HepG2 (cell line): ENCODE measurements at regions not wholly inside any gene's neighbourhood (a gene's known extent, or its start where the extent isn't known, plus 50 kb on each side); places are given as distances from the start of the nearest gene placed in this dataset.

Experiments used
- ATAC-seq: fragments of 200-7000 bp; cut with Tn5 transposase; 3 replicates; pipeline ENCODE4 v1.9.1; 2020; ENCODE audit warnings: mild to moderate bottlenecking, moderate library complexity
- BruUV-seq: library from RNA; stranded (reverse); fragments of 400-500 nt; replicated peaks from 2 replicates; lab custom pipeline; 2021; lab: Mats Ljungman, UMichigan
- CTCF ChIA-PET: fragments of 300-600 bp; formaldehyde crosslinking; extraction: SDS; loops from one replicate; lab custom pipeline; 2021; ENCODE audit warnings: low total read pairs, inconsistent platforms, low intra/inter-chr PET ratio; lab: Yijun Ruan, JAX
- POLR2A ChIA-PET: fragments of 350-600 bp; sonication (Branson Sonifier 250); formaldehyde crosslinking; loops from one replicate; lab custom pipeline; 2020; ENCODE audit warnings: antibody characterized with exemption, inconsistent platforms; lab: Yijun Ruan, JAX
- DNase-seq: peaks from one replicate; pipeline ENCODE4 v3.0.0-alpha.2; 2015; ENCODE audit warnings: low spot score
- FAIRE-seq: peaks from 3 replicates; lab custom pipeline; 2011; peaks lifted over from hg19 to GRCh38; lab: Jason Lieb, UNC
- H2AFZ ChIP-seq: one replicate; pipeline ENCODE4 v1.6.1; 2011; ENCODE audit warnings: low read length, inconsistent platforms
- H3K27ac ChIP-seq: fragments of 300-600 bp; 3 replicates; pipeline ENCODE4 v1.8.0; 2011; ENCODE audit warnings: mixed run types, mild to moderate bottlenecking, mixed read lengths, low read length, inconsistent platforms; ENCODE audit not compliant: insufficient read depth; ENCODE audit errors: extremely low read length
- H3K27me3 ChIP-seq, 2 experiments: fragments of 200-600 bp in 1 of 2; 2 replicates in 1 of 2; 3 replicates in 1 of 2; pipeline versions ENCODE4 v1.6.0 to v1.8.0; 2011; ENCODE audit warnings: low read length in 2 of 2, mild to moderate bottlenecking in 2 of 2, moderate library complexity in 2 of 2, inconsistent platforms in 1 of 2; ENCODE audit not compliant: insufficient read depth in 2 of 2, control insufficient read depth in 1 of 2
- H3K36me3 ChIP-seq, 2 experiments: fragments of 200-600 bp in 1 of 2; replicated peaks in 1 of 2; 2 replicates in 1 of 2; 3 replicates in 1 of 2; pipeline versions ENCODE4 v1.5.1 to v1.8.0; 2011; ENCODE audit warnings: low read length in 2 of 2, inconsistent platforms in 1 of 2; ENCODE audit not compliant: insufficient read depth in 2 of 2, control insufficient read depth in 1 of 2
- H3K4me1 ChIP-seq: 2 replicates; pipeline ENCODE4 v1.5.1; 2012; ENCODE audit warnings: low read length, inconsistent platforms; ENCODE audit not compliant: insufficient read depth
- H3K4me2 ChIP-seq: 2 replicates; pipeline ENCODE4 v1.6.0; 2011; ENCODE audit warnings: low read depth, low read length, inconsistent platforms
- H3K4me3 ChIP-seq, 3 experiments: fragments of 200-600 bp in 1 of 3; sonication (generic), shearing (Covaris generic) in 1 of 3; replicated peaks in 1 of 3; 2 replicates each; pipeline ENCODE4 v1.5.1; 2011 to 2016; ENCODE audit warnings: low read length in 3 of 3, inconsistent platforms in 2 of 3, low read depth in 2 of 3, mild to moderate bottlenecking in 2 of 3, control low read depth in 1 of 3, mixed read lengths in 1 of 3; ENCODE audit not compliant: insufficient read depth in 1 of 3
- H3K79me2 ChIP-seq: one replicate; pipeline ENCODE4 v1.6.1; 2011; ENCODE audit warnings: low read length, inconsistent platforms; ENCODE audit not compliant: insufficient read depth
- H3K9ac ChIP-seq: 2 replicates; pipeline ENCODE4 v1.6.0; 2011; ENCODE audit warnings: mild to moderate bottlenecking, low read depth, low read length, inconsistent platforms; ENCODE audit not compliant: insufficient read depth
- H3K9me3 ChIP-seq: 2 replicates; pipeline ENCODE4 v1.5.1; 2012; ENCODE audit warnings: mild to moderate bottlenecking, low read length
- H4K20me1 ChIP-seq: 2 replicates; pipeline ENCODE4 v1.6.0; 2011; ENCODE audit warnings: inconsistent platforms, mild to moderate bottlenecking, low read length, moderate library complexity; ENCODE audit not compliant: insufficient read depth
- ERF ChIP-seq: IDR thresholded peaks from 2 replicates; pipeline ENCODE4 v1.6.1; 2018; ENCODE audit warnings: missing biosample characterization, missing genetic modification reagents
- GATAD1 ChIP-seq: IDR thresholded peaks from 2 replicates; pipeline ENCODE4 v1.6.1; 2016; ENCODE audit warnings: missing genetic modification reagents, missing compliant biosample characterization
- GPN1 ChIP-seq: sonication (generic); formaldehyde crosslinking; IDR thresholded peaks from 2 replicates; pipeline ENCODE4 v1.5.1; 2020; ENCODE audit warnings: missing genetic modification reagents, borderline replicate concordance
- HNRNPK ChIP-seq: fragments of 200-400 bp; formaldehyde crosslinking; IDR thresholded peaks from 2 replicates; pipeline ENCODE4 v1.6.1; 2018; ENCODE audit warnings: low read length, low read depth, moderate library complexity, mild to moderate bottlenecking; ENCODE audit not compliant: poor library complexity, severe bottlenecking
- HNRNPUL1 ChIP-seq: fragments of 200-400 bp; formaldehyde crosslinking; IDR thresholded peaks from 2 replicates; pipeline ENCODE4 v1.6.1; 2017; ENCODE audit warnings: low read depth, mild to moderate bottlenecking, low read length, moderate library complexity
- MATR3 ChIP-seq: sonication (generic); formaldehyde crosslinking; IDR thresholded peaks from 2 replicates; pipeline ENCODE4 v1.4.0; 2020; ENCODE audit warnings: missing genetic modification reagents
- PCBP2 ChIP-seq: fragments of 200-400 bp; formaldehyde crosslinking; optimal IDR thresholded peaks from 2 replicates; pipeline ENCODE3; 2018; ENCODE audit warnings: low read length, low read depth; ENCODE audit not compliant: poor library complexity, severe bottlenecking
- PRDM4 ChIP-seq: sonication (generic); formaldehyde crosslinking; IDR thresholded peaks from 2 replicates; pipeline ENCODE4 v1.9.0; 2021; ENCODE audit warnings: missing genetic modification reagents, borderline replicate concordance
- SNAPC4 ChIP-seq: sonication (generic); formaldehyde crosslinking; IDR thresholded peaks from 2 replicates; pipeline ENCODE4 v1.4.0; 2020; ENCODE audit warnings: mild to moderate bottlenecking, missing genetic modification reagents
- SP1 ChIP-seq, 2 experiments: fragments of 450-650 bp in 1 of 2; sonication (generic) in 1 of 2; formaldehyde crosslinking in 1 of 2; IDR thresholded peaks; 2 replicates each; pipeline versions ENCODE4 v1.4.0 to v1.6.1; 2016 to 2020; ENCODE audit warnings: missing genetic modification reagents in 1 of 2
- TAF1 ChIP-seq: sonication (generic); formaldehyde crosslinking; IDR thresholded peaks from 2 replicates; pipeline ENCODE4 v1.4.0; 2020; ENCODE audit warnings: missing genetic modification reagents
- ZBTB21 ChIP-seq: sonication (generic); formaldehyde crosslinking; IDR thresholded peaks from 2 replicates; pipeline ENCODE4 v1.4.0; 2020; ENCODE audit warnings: missing genetic modification reagents
- ZNF143 ChIP-seq: sonication (generic); formaldehyde crosslinking; IDR thresholded peaks from 2 replicates; pipeline ENCODE4 v1.4.0; 2020; ENCODE audit warnings: missing genetic modification reagents
- ZNF225 ChIP-seq: sonication (generic); formaldehyde crosslinking; IDR thresholded peaks from 2 replicates; pipeline ENCODE4 v1.4.0; 2020; ENCODE audit warnings: mild to moderate bottlenecking, missing genetic modification reagents
- ZNF235 ChIP-seq: sonication (generic); formaldehyde crosslinking; IDR thresholded peaks from 2 replicates; pipeline ENCODE4 v1.8.1; 2023; ENCODE audit warnings: mild to moderate bottlenecking, missing genetic modification reagents, borderline replicate concordance
- ZNF350 ChIP-seq: sonication (generic); formaldehyde crosslinking; IDR thresholded peaks from 2 replicates; pipeline ENCODE4 v1.4.0; 2020; ENCODE audit warnings: mild to moderate bottlenecking, low read depth, missing genetic modification reagents, borderline replicate concordance
- ZNF788 ChIP-seq: sonication (generic); formaldehyde crosslinking; IDR thresholded peaks from 2 replicates; pipeline ENCODE4 v1.5.0; 2020; ENCODE audit warnings: mild to moderate bottlenecking, missing genetic modification reagents, borderline replicate concordance
- ZNF841 ChIP-seq: sonication (generic); formaldehyde crosslinking; IDR thresholded peaks from 2 replicates; pipeline ENCODE4 v1.8.1; 2023; ENCODE audit warnings: missing genetic modification reagents, borderline replicate concordance
- WGBS: methylation state at CpG from one replicate; pipeline ENCODE4 v1.1.6; 2017; ENCODE audit warnings: low lambda C conversion rate; 5-methylcytosine and 5-hydroxymethylcytosine counted together
- in situ Hi-C: cut with HindIII; loops from 2 replicates; pipeline ENCODE4 v1.10.0; 2017; ENCODE audit warnings: low pct_unique_long_range_greater_than_20kb; ENCODE audit not compliant: extremely low pct_ligation_motif_present
- intact Hi-C: fragments of 100-400 bp; cut with micrococcal nuclease; formaldehyde crosslinking; loops from one replicate; pipeline ENCODE4 v1.10.0; 2022; ENCODE audit not compliant: unreplicated experiment

- intact Hi-C loops: no loop called here
- peak; percentile 47 for FAIRE-seq
- Histone ChIP-seq H4K20me1 (no peaks in the 10 kb centered on the region), H3K4me2 (no peak overlapping the region), H3K27ac (no peak overlapping the region)
- TF ChIP-seq HNRNPK (no peak), SP1 (IDR thresholded peaks at IDR 0.05) (no peak), SP1 (CRISPR knock-in tag; IDR thresholded peaks at IDR 0.05) (no peak), MATR3 (CRISPR knock-in tag) (no peak), ZNF841 (no peak), GATAD1 (CRISPR knock-in tag) (no peak), ZNF143 (CRISPR knock-in tag) (no peak), ZNF225 (CRISPR knock-in tag) (no peak), ZNF235 (no peak), HNRNPUL1 (no peak), PRDM4 (CRISPR knock-in tag) (no peak), ZBTB21 (CRISPR knock-in tag) (no peak), GPN1 (no peak), ZNF350 (CRISPR knock-in tag) (no peak), ZNF788 (CRISPR knock-in tag) (no peak), PCBP2 (no peak), SNAPC4 (CRISPR knock-in tag) (no peak), ERF (no peak), TAF1 (CRISPR knock-in tag) (no peak)
- TF ChIP-seq, all 625 proteins: peak for 0
- H3K9ac ChIP-seq: no peak overlapping the region
- H3K9me3 ChIP-seq: no peaks in the 10 kb centered on the region
- CTCF ChIA-PET: no interaction called here
- WGBS: 63% methylated on average over 2 of the region's 2 CpGs
- in situ Hi-C loops: no loop called here
- peaks cover 6% of the 10 kb centered on the region; the same call in 1 of the 2 replicates for H3K4me1 ChIP-seq
- no peaks in the 10 kb centered on the region for H3K79me2 ChIP-seq
- no peaks in the 10 kb centered on the region for H3K27me3 ChIP-seq
- H3K36me3 ChIP-seq: no peaks in the 10 kb centered on the region
- DNase-seq: no peak
- ATAC-seq: no peak
- no peak overlapping the region for H3K4me3 ChIP-seq
- no TSS peak for BruUV-seq
- POLR2A ChIA-PET: no interaction called here
- H2AFZ ChIP-seq: no peak overlapping the region
Observed at GRCh38 chr6:1031720-1032119, 280.2 kb upstream of the FOXQ1 start.
